ENCODE measurements at regions not wholly inside any gene's neighbourhood (a gene's known extent, or its start where the extent isn't known, plus 50 kb on each side); places are given as distances from the start of the nearest gene placed in this dataset.

DNA sequence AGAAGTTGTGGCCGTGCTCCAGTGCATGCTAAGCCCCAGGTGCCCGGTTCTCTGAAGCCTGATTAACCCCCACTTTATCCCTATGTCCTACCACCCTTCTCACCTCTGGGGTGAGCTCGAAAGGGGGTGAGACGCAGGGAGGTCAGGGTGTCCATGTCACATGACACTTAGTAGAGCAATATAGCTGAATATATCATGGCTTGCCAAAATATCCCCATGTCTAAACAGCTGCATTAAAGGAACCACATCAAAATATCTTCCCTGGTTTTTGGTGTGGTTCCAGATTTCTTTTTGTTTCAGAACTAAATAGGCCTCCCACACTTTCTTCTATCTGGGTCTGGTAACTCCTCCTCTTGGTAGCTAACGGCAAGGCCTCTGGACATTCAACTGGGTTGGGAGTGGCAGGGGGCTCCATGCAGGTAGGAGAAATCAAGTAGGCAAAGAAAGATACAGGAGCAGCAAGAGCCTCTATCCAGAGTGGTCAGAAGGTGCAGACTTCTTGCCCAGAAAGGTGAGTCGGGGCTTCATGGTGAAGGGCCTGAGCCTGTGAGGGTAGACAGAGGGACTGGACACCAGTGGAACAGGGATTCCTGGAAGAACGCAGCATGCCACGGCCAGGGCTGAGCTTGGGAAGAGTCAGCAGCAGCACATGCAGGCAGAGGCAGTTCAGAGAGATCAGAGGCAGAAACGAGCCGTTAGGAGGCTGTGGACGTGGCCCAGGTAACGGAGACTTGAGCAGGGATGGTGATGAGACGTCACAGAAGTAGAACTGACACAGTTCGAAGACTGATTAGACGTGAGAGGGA is 202.8 kb upstream of the DIO3 start:
- no peaks in the 10 kb centered on the region for H3K36me3 ChIP-seq (replicated peaks in 1 of 2; ENCODE audit: control insufficient read depth in 1 of 2, insufficient read depth in 2 of 2, low read length in 2 of 2)
- peaks cover 7 to 32% of the 10 kb centered on the region in 2 donors for H3K9me3 ChIP-seq (replicated peaks in 1 of 2; ENCODE audit: control insufficient read depth in 1 of 2, insufficient read depth in 1 of 2, low read length in 2 of 2)
- H4K20me1 ChIP-seq (ENCODE audit: insufficient read depth, low read length), result no peaks in the 10 kb centered on the region
- H2AFZ ChIP-seq (ENCODE audit: insufficient read depth, low read depth, low read length, poor library complexity, severe bottlenecking), result no peak overlapping the region
- intact Hi-C loops (cut with micrococcal nuclease), result no loop called here
- H3K79me2 ChIP-seq (ENCODE audit: insufficient read depth, low read length), result no peaks in the 10 kb centered on the region
- H3K36me3 Mint-ChIP-seq, result no peaks in the 10 kb centered on the region
- H3K27ac Mint-ChIP-seq, result no peak overlapping the region
- H3K4me1 Mint-ChIP-seq, result no peaks in the 10 kb centered on the region
- TF ChIP-seq, protein P1, sequence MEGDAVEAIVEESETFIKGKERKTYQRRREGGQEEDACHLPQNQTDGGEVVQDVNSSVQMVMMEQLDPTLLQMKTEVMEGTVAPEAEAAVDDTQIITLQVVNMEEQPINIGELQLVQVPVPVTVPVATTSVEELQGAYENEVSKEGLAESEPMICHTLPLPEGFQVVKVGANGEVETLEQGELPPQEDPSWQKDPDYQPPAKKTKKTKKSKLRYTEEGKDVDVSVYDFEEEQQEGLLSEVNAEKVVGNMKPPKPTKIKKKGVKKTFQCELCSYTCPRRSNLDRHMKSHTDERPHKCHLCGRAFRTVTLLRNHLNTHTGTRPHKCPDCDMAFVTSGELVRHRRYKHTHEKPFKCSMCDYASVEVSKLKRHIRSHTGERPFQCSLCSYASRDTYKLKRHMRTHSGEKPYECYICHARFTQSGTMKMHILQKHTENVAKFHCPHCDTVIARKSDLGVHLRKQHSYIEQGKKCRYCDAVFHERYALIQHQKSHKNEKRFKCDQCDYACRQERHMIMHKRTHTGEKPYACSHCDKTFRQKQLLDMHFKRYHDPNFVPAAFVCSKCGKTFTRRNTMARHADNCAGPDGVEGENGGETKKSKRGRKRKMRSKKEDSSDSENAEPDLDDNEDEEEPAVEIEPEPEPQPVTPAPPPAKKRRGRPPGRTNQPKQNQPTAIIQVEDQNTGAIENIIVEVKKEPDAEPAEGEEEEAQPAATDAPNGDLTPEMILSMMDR (IDR thresholded peaks at IDR 0.05), result no peak
- no peak overlapping the region for H3K9ac ChIP-seq (ENCODE audit: insufficient read depth, low read length, poor library complexity, severe bottlenecking)
- H3K9me3 Mint-ChIP-seq, result peaks cover 12 to 28% (median 21%) of the 10 kb centered on the region in 7 donors
- no peak overlapping the region for H3K4me3 Mint-ChIP-seq
- 89% methylated on average over 10 of the region's 15 CpGs for WGBS (ENCODE audit: insufficient coverage)
- H3K27me3 ChIP-seq (ENCODE audit: control insufficient read depth in 2 of 2, insufficient read depth in 2 of 2, low read length in 2 of 2), result no peaks in the 10 kb centered on the region
- DNase-seq, result no peak
- no peak overlapping the region for H3K4me2 ChIP-seq (replicated peaks; ENCODE audit: extremely low read depth, low read length, poor library complexity, severe bottlenecking)
- no peaks in the 10 kb centered on the region for H3K4me1 ChIP-seq (ENCODE audit: control insufficient read depth in 1 of 2, insufficient read depth in 2 of 2, low read length in 2 of 2)
- H3K4me3 ChIP-seq (replicated peaks in 1 of 3; ENCODE audit: low read depth in 2 of 3, low read length in 3 of 3), result no peak overlapping the region
- H3K27me3 Mint-ChIP-seq (ENCODE audit: low read depth in 3 of 3), result peaks cover 0 to 9% (median 2%) of the 10 kb centered on the region in 3 donors
- H3K27ac ChIP-seq (ENCODE audit: low read depth in 1 of 2, low read length in 2 of 2), result no peak overlapping the region

DNA sequence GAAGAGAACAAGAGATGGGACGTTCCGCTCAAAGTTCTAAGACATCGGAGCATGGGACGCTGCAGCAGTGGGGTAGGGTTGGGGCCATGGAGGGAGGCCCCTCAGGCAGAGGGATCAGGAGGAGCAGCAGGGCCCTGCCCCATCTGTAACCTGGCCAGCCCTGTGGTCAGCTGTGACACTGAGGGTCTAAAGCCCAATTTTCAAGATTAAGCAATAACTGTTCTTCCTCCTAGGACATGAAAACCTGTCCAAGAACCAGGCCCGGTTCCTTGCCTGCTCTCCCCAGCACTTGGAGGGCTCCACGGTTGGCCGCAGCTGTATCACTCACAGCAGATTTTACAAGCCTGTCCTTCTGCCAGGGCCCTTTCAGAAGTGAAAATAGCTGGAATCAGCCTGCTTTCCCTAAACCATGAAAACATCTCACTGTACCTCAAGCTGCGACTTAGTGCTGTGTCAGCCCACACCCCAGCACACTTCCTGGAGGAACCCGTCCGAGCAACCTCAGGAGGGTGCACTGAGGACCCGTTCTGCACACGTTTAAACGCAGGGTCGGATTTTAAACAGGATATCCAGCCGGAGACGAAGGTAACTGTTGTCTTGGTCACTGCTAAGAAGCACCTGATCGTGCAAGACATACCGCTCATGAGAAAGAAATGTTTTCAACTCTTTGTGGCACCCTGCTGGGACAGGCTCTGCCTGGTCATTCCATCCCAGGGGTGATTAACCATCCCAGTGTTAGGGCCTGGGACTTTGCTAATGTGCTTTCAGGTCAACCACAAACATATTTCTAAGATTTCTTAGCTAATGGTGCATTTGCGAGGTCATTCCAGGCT is 201.9 kb upstream of the DIO3 start:
- TF ChIP-seq, protein P1 (IDR thresholded peaks at IDR 0.05), result no peak
- no peaks in the 10 kb centered on the region for H3K4me1 Mint-ChIP-seq
- 32% methylated on average over 18 of the region's 19 CpGs for WGBS (ENCODE audit: insufficient coverage)
- H3K27ac Mint-ChIP-seq, result no peak overlapping the region
- H3K79me2 ChIP-seq (ENCODE audit: insufficient read depth, low read length), result no peaks in the 10 kb centered on the region
- no peak for DNase-seq
- no peak overlapping the region for H3K4me3 ChIP-seq (replicated peaks in 1 of 3; ENCODE audit: low read depth in 2 of 3, low read length in 3 of 3)
- H3K27me3 ChIP-seq (ENCODE audit: control insufficient read depth in 2 of 2, insufficient read depth in 2 of 2, low read length in 2 of 2), result no peaks in the 10 kb centered on the region
- no peaks in the 10 kb centered on the region for H3K36me3 Mint-ChIP-seq
- no peaks in the 10 kb centered on the region for H3K36me3 ChIP-seq (replicated peaks in 1 of 2; ENCODE audit: control insufficient read depth in 1 of 2, insufficient read depth in 2 of 2, low read length in 2 of 2)
- peaks cover 9 to 25% (median 16%) of the 10 kb centered on the region in 7 donors for H3K9me3 Mint-ChIP-seq
- no peak overlapping the region for H2AFZ ChIP-seq (ENCODE audit: insufficient read depth, low read depth, low read length, poor library complexity, severe bottlenecking)
- H3K9ac ChIP-seq (ENCODE audit: insufficient read depth, low read length, poor library complexity, severe bottlenecking), result no peak overlapping the region
- peaks cover 0 to 9% (median 2%) of the 10 kb centered on the region in 3 donors for H3K27me3 Mint-ChIP-seq (ENCODE audit: low read depth in 3 of 3)
- H3K4me2 ChIP-seq (replicated peaks; ENCODE audit: extremely low read depth, low read length, poor library complexity, severe bottlenecking), result no peak overlapping the region
- H3K4me1 ChIP-seq (ENCODE audit: control insufficient read depth in 1 of 2, insufficient read depth in 2 of 2, low read length in 2 of 2), result no peaks in the 10 kb centered on the region
- peaks cover 7 to 31% of the 10 kb centered on the region in 2 donors for H3K9me3 ChIP-seq (replicated peaks in 1 of 2; ENCODE audit: control insufficient read depth in 1 of 2, insufficient read depth in 1 of 2, low read length in 2 of 2)
- H4K20me1 ChIP-seq (ENCODE audit: insufficient read depth, low read length), result no peaks in the 10 kb centered on the region
- no peak overlapping the region for H3K4me3 Mint-ChIP-seq
- no peak overlapping the region for H3K27ac ChIP-seq (ENCODE audit: low read depth in 1 of 2, low read length in 2 of 2)
- intact Hi-C loops (cut with micrococcal nuclease), result no loop called here

Measured in CD14-positive monocyte (primary cell).